Stimulated activated effector memory CD8-positive, alpha-beta T cell treated with anti-CD3 and anti-CD28 coated beads, Interleukin-12 subunit alpha, Interleukin-12 subunit beta, amount 100 ng/mL, for 72 hours (primary cell): ENCODE measurements at regions not wholly inside any gene's neighbourhood (a gene's known extent, or its start where the extent isn't known, plus 50 kb on each side); places are given as distances from the start of the nearest gene placed in this dataset.

Experiments used
- ATAC-seq: fragments of 150-1000 bp; cut with Tn5 transposase; 2 replicates; pipeline ENCODE4 v1.10.0; 2021
- DNase-seq, 2 donors: peaks; one replicate each; pipeline ENCODE4 v3.0.0; 2021 to 2022; ENCODE audit warnings: low spot score in 2 of 2
- H3K27ac Mint-ChIP-seq: one replicate; pipeline ENCODE4 v1.8.0; 2022; ENCODE audit warnings: mild to moderate bottlenecking, mixed read lengths
- H3K36me3 Mint-ChIP-seq: one replicate; pipeline ENCODE4 v1.8.0; 2022; ENCODE audit warnings: mild to moderate bottlenecking, mixed read lengths
- H3K4me1 Mint-ChIP-seq: one replicate; pipeline ENCODE4 v1.8.0; 2022; ENCODE audit warnings: mixed read lengths
- H3K4me3 Mint-ChIP-seq: one replicate; pipeline ENCODE4 v1.8.0; 2022; ENCODE audit warnings: mild to moderate bottlenecking, mixed read lengths
- H3K9me3 Mint-ChIP-seq: one replicate; pipeline ENCODE4 v1.8.0; 2022; ENCODE audit warnings: mixed read lengths

- no peak for ATAC-seq
Measured at GRCh38 chr13:82766732-82767321, 1115.4 kb downstream of the SLITRK1 start.

DNA sequence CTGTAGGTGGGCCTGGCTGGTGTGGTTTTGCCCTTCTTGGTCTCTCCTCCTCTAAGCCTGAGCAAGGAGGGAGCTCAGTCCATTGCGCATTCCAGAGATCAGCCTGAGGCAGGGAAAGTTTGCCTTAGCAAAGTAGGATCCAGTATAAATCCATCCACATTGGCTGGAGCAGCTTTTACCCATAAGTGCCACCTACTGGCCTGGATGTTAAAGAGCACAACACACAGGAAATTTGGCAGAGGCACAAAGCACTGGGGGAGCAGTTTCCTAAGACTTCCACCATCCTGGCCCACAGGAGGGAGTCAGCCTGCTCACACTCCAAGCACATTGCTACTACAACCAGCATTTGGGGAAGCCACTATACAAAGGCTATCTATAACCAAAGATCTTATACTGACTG lies 1124.2 kb downstream of the SLITRK1 start:
- no peak for ATAC-seq

More at GRCh38 chr13:82766732-82767321, 1115.4 kb downstream of the SLITRK1 start:
- H3K9me3 Mint-ChIP-seq, result peaks cover 14% of the 10 kb centered on the region
- H3K27ac Mint-ChIP-seq, result no peak overlapping the region
- H3K4me1 Mint-ChIP-seq, result no peaks in the 10 kb centered on the region
- no peak for DNase-seq
- H3K4me3 Mint-ChIP-seq, result no peak overlapping the region
- H3K36me3 Mint-ChIP-seq, result no peaks in the 10 kb centered on the region

DNA sequence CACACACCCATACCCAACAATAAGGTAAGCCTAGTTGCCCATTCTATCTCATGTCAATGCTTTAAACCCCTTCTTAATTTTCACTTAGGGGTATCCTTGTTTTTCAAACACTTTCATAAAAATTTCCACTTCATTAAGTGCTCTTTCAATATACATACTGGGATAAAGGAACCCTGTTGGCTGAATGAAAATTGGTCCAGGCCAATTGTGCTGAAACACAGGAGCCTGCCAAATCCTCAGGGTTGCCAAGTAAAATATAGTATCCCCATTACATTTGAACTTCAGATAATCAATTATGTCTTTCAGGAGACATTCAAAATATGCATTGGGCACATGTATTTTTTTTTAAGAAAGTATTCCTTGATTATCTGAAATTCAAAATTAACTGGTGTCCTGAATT lies 1131.1 kb downstream of the SLITRK1 start:
- no peaks in the 10 kb centered on the region for H3K9me3 Mint-ChIP-seq
- DNase-seq (no peak), ATAC-seq (no peak)
- no peaks in the 10 kb centered on the region for H3K4me1 Mint-ChIP-seq
- no peaks in the 10 kb centered on the region for H3K36me3 Mint-ChIP-seq
- no peak overlapping the region for H3K27ac Mint-ChIP-seq
- H3K4me3 Mint-ChIP-seq, result no peak overlapping the region

More for the DNA sequence above, 1124.2 kb downstream of the SLITRK1 start:
- Mint-ChIP-seq H3K4me1 (no peaks in the 10 kb centered on the region), H3K36me3 (no peaks in the 10 kb centered on the region), H3K9me3 (peaks cover 9% of the 10 kb centered on the region), H3K27ac (no peak overlapping the region), H3K4me3 (no peak overlapping the region)
- DNase-seq, result no peak

DNA sequence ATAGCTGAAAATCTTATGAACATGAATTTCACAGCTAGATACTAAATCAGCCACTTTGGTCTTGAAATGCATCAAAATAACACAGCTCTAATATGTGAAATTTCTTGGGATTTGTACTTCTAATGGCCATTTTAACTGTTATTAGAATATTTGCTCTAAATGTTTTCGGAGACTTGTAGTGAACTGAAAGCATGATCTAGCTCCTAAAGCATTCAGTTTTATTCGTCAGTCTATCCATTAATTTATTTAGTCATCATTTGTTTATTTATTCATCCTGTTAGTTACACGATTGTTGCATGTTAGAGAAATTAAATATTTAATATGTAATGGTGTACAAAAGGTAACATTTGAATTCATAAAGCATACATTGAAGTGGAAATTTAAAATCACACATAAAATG lies 1132.7 kb downstream of the SLITRK1 start:
- no peak overlapping the region for H3K4me3 Mint-ChIP-seq
- no peaks in the 10 kb centered on the region for H3K36me3 Mint-ChIP-seq
- no peaks in the 10 kb centered on the region for H3K9me3 Mint-ChIP-seq
- no peak for ATAC-seq
- no peak for DNase-seq
- no peak overlapping the region for H3K27ac Mint-ChIP-seq
- H3K4me1 Mint-ChIP-seq, result no peaks in the 10 kb centered on the region

DNA sequence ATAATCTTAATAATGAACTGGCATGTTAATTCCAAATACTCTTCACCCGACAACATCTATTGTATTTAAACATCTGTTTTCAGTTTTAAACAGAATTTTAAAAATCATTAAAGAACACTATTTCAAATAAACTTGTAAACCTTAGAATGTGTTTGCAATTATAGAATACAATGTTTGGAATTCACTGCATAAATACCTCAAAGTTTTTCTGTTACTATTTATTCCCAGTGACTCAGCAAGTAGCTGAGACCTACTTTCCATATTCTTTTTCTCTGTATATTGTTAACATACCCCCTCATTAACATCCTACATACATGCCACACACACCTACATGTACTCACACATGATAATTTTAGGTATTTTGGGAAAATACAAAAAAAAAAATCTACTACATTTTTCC lies 1134.3 kb downstream of the SLITRK1 start:
- Mint-ChIP-seq H3K4me3 (no peak overlapping the region), H3K27ac (no peak overlapping the region), H3K9me3 (no peaks in the 10 kb centered on the region), H3K36me3 (no peaks in the 10 kb centered on the region), H3K4me1 (no peaks in the 10 kb centered on the region)
- ATAC-seq, result no peak
- no peak for DNase-seq

DNA sequence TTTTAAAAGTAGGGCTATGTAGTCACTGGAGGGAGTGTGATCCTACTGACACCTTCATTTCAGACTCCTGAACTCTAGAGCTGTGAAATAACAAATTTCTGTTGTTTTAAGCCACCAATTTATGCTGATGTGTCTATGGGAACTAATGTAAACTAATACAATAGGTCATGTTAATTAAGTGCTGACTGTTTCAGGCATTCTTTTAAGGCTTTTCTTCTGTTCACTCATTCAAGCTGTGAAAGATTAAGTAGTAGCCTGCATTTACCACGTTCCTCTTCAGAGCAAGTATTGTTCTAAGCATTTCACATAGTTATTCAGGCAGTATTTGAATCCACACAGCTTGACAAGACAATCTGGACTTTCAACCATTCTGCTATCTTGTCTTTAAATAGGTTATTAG lies 1135.0 kb downstream of the SLITRK1 start:
- no peak for ATAC-seq
- no peaks in the 10 kb centered on the region for H3K36me3 Mint-ChIP-seq
- H3K27ac Mint-ChIP-seq, result no peak overlapping the region
- no peaks in the 10 kb centered on the region for H3K4me1 Mint-ChIP-seq
- H3K9me3 Mint-ChIP-seq, result no peaks in the 10 kb centered on the region
- H3K4me3 Mint-ChIP-seq, result no peak overlapping the region
- no peak for DNase-seq

GRCh38 chr13:82740442-82740841 lies 1141.8 kb downstream of the SLITRK1 start:
- no peaks in the 10 kb centered on the region for H3K36me3 Mint-ChIP-seq
- no peaks in the 10 kb centered on the region for H3K4me1 Mint-ChIP-seq
- no peak overlapping the region for H3K27ac Mint-ChIP-seq
- H3K4me3 Mint-ChIP-seq, result no peak overlapping the region
- no peak for DNase-seq
- H3K9me3 Mint-ChIP-seq, result peaks cover 7% of the 10 kb centered on the region
- peak; percentile 37 for ATAC-seq

DNA sequence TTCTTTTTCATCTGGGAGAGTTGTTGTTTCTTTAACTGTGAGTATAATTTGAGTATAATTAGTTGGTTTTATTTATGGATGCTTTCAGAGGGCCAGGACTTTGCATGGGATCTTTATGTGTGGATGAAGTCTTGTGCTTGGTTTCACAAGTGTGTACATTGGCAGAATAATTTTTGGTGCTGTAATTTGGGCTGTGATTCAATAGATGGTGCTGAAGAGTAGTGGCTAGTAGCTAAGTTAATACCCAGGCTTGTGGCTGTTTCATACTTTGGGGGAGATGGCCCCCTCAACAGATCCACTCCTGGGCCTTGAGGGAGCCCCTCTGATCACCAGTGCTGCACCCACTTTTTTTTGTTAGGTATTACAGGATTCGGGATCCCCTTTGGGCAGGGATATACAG lies 1142.4 kb downstream of the SLITRK1 start:
- no peaks in the 10 kb centered on the region for H3K4me1 Mint-ChIP-seq
- H3K36me3 Mint-ChIP-seq, result no peaks in the 10 kb centered on the region
- ATAC-seq (no peak), DNase-seq (no peak)
- H3K27ac Mint-ChIP-seq, result no peak overlapping the region
- no peak overlapping the region for H3K4me3 Mint-ChIP-seq
- peaks cover 7% of the 10 kb centered on the region for H3K9me3 Mint-ChIP-seq

DNA sequence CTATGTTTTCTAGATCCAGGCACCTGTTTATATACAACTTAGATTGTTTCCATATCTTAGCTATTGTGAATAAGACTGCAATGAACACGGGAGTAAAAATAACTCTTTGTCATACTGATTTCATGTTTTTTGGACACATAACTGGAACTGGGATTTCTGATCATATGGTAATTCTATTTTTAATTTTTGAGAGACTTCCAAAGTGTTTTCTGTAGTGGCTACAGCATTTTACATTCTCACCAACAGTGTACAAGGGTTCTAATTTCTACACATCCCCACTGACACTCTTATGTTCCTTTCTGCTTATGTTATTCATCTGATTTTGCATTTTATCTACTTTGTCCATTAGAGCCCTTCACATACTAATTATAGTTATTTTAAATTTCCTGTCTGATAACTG lies 1152.9 kb downstream of the SLITRK1 start:
- Mint-ChIP-seq H3K36me3 (no peaks in the 10 kb centered on the region), H3K9me3 (peaks cover 7% of the 10 kb centered on the region), H3K4me3 (no peak overlapping the region), H3K27ac (no peak overlapping the region), H3K4me1 (no peaks in the 10 kb centered on the region)
- ATAC-seq, result no peak
- no peak for DNase-seq

GRCh38 chr13:82720986-82721385 lies 1161.3 kb downstream of the SLITRK1 start:
- no peak overlapping the region for H3K4me3 Mint-ChIP-seq
- no peak for ATAC-seq
- DNase-seq, result no peak
- H3K9me3 Mint-ChIP-seq, result no peaks in the 10 kb centered on the region
- no peak overlapping the region for H3K27ac Mint-ChIP-seq
- no peaks in the 10 kb centered on the region for H3K36me3 Mint-ChIP-seq
- H3K4me1 Mint-ChIP-seq, result no peaks in the 10 kb centered on the region

GRCh38 chr13:82719987-82720386 lies 1162.3 kb downstream of the SLITRK1 start:
- Mint-ChIP-seq H3K36me3 (no peaks in the 10 kb centered on the region), H3K4me1 (no peaks in the 10 kb centered on the region), H3K9me3 (no peaks in the 10 kb centered on the region), H3K4me3 (no peak overlapping the region), H3K27ac (no peak overlapping the region)
- DNase-seq (no peak), ATAC-seq (no peak)

DNA sequence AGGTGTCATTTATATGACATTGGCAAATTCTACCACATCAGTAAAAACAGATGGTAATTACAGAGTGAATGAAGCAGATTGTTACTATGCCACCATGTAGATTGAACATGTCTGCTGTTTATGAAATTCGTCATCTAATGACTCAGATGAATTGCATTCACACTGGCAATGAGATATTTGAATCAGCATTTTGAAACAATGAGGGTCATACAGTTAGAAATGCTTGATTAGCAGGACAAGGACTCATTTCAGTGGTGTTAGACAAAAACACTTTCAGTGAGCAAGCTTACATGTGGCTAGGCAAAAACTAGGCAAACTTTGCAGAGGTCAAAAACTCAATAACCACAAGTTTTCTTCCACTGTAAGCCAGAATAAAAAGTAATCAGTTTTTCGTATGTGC lies 1165.0 kb downstream of the SLITRK1 start:
- Mint-ChIP-seq H3K4me3 (no peak overlapping the region), H3K4me1 (no peaks in the 10 kb centered on the region), H3K27ac (no peak overlapping the region), H3K36me3 (no peaks in the 10 kb centered on the region), H3K9me3 (no peaks in the 10 kb centered on the region)
- DNase-seq (no peak), ATAC-seq (no peak)

GRCh38 chr13:82713687-82714405 lies 1168.4 kb downstream of the SLITRK1 start:
- no peak overlapping the region for H3K27ac Mint-ChIP-seq
- DNase-seq (no peak), ATAC-seq (no peak)
- no peaks in the 10 kb centered on the region for H3K4me1 Mint-ChIP-seq
- H3K4me3 Mint-ChIP-seq, result no peak overlapping the region
- H3K36me3 Mint-ChIP-seq, result no peaks in the 10 kb centered on the region
- no peaks in the 10 kb centered on the region for H3K9me3 Mint-ChIP-seq

- Mint-ChIP-seq H3K36me3 (no peaks in the 10 kb centered on the region), H3K27ac (no peak overlapping the region), H3K9me3 (peaks cover 2% of the 10 kb centered on the region), H3K4me3 (no peak overlapping the region), H3K4me1 (no peaks in the 10 kb centered on the region)
- DNase-seq, result no peak
- no peak for ATAC-seq
Measured at GRCh38 chr13:82702513-82702912, 1179.8 kb downstream of the SLITRK1 start.

- no peak overlapping the region for H3K27ac Mint-ChIP-seq
- no peaks in the 10 kb centered on the region for H3K36me3 Mint-ChIP-seq
- peaks cover 2% of the 10 kb centered on the region for H3K9me3 Mint-ChIP-seq
- DNase-seq (no peak), ATAC-seq (no peak)
- H3K4me1 Mint-ChIP-seq, result no peaks in the 10 kb centered on the region
- H3K4me3 Mint-ChIP-seq, result no peak overlapping the region
Measured at GRCh38 chr13:82701020-82701419, 1181.3 kb downstream of the SLITRK1 start.

GRCh38 chr13:82698941-82699340 lies 1183.3 kb downstream of the SLITRK1 start:
- Mint-ChIP-seq H3K36me3 (no peaks in the 10 kb centered on the region), H3K4me3 (no peak overlapping the region), H3K4me1 (no peaks in the 10 kb centered on the region), H3K9me3 (no peaks in the 10 kb centered on the region), H3K27ac (no peak overlapping the region)
- ATAC-seq (no peak), DNase-seq (no peak)
